ENCODE measurements at regions not wholly inside any gene's neighbourhood (a gene's known extent, or its start where the extent isn't known, plus 50 kb on each side); places are given as distances from the start of the nearest gene placed in this dataset.

DNA sequence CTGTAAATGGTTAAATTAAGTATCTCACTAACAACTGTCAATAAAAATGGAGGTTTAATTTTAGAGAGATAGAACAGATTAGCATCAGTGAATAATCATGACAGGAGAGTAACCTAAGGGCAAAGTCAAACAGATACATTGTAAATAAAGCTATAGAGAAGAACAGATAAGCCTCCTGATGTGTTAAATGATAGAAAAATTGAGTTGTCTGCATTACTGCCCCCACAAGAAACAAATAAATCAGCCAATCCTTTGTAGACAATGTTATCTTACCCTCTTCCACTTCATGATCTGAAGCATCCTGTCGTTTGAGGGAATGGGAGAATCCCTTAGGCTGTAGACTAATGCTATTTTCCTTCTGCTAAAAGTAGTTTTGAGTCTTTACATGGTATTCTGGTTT, 147.8 kb downstream of the PCDH18 start:
- TF ChIP-seq, protein P1, sequence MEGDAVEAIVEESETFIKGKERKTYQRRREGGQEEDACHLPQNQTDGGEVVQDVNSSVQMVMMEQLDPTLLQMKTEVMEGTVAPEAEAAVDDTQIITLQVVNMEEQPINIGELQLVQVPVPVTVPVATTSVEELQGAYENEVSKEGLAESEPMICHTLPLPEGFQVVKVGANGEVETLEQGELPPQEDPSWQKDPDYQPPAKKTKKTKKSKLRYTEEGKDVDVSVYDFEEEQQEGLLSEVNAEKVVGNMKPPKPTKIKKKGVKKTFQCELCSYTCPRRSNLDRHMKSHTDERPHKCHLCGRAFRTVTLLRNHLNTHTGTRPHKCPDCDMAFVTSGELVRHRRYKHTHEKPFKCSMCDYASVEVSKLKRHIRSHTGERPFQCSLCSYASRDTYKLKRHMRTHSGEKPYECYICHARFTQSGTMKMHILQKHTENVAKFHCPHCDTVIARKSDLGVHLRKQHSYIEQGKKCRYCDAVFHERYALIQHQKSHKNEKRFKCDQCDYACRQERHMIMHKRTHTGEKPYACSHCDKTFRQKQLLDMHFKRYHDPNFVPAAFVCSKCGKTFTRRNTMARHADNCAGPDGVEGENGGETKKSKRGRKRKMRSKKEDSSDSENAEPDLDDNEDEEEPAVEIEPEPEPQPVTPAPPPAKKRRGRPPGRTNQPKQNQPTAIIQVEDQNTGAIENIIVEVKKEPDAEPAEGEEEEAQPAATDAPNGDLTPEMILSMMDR (IDR thresholded peaks at IDR 0.05), result no peak
- no peak for TF ChIP-seq POLR2A (IDR thresholded peaks at IDR 0.05)
